Upper lobe of left lung (tissue), 6 donors: ENCODE measurements at regions not wholly inside any gene's neighbourhood (a gene's known extent, or its start where the extent isn't known, plus 50 kb on each side); places are given as distances from the start of the nearest gene placed in this dataset.

Source experiments
- ATAC-seq, 2 donors: fragments of 200-7000 bp; cut with Tn5 transposase; one replicate each; pipeline ENCODE4 v1.9.1; 2022; ENCODE audit warnings: mild to moderate bottlenecking in 2 of 2, moderate library complexity in 2 of 2; ENCODE audit not compliant: low FRiP score in 2 of 2
- DNase-seq, 2 donors: peaks; one replicate each; pipeline ENCODE4 v3.0.0-alpha.2; 2019 to 2020
- H3K27ac ChIP-seq, 4 donors: fragments of 200-600 bp; sonication (generic); one replicate each; pipeline ENCODE4 v1.5.1; 2016 to 2019
- H3K27me3 ChIP-seq, 4 donors: fragments of 200-600 bp; sonication (generic); one replicate each; pipeline ENCODE4 v1.5.1; 2017 to 2019
- H3K36me3 ChIP-seq, 4 donors: fragments of 200-600 bp; sonication (generic); one replicate each; pipeline ENCODE4 v1.5.1; 2016 to 2019
- H3K4me1 ChIP-seq, 4 donors: fragments of 200-600 bp; sonication (generic); one replicate each; pipeline ENCODE4 v1.5.1; 2018 to 2019
- H3K4me3 ChIP-seq, 4 donors: fragments of 200-600 bp; sonication (generic); one replicate each; pipeline ENCODE4 v1.5.1; 2017 to 2019; ENCODE audit warnings: mild to moderate bottlenecking in 2 of 4, moderate library complexity in 1 of 4
- H3K9me3 ChIP-seq, 4 donors: fragments of 200-600 bp; sonication (generic); one replicate each; pipeline ENCODE4 v1.5.1; 2018 to 2019
- CTCF ChIP-seq, 6 experiments: fragments of 450-650 bp in 4 of 6; fragments of 200-600 bp in 2 of 6; sonication (generic) in 2 of 6; IDR thresholded peaks; one replicate each; pipeline ENCODE4 v1.5.1; 2016 to 2019; ENCODE audit warnings: antibody characterized with exemption in 6 of 6
- EP300 ChIP-seq, 4 donors: sonication (generic); formaldehyde crosslinking; IDR thresholded peaks; one replicate each; pipeline ENCODE4 v1.5.1; 2017; ENCODE audit warnings: antibody characterized with exemption in 4 of 4, control low read depth in 2 of 4
- POLR2A ChIP-seq, 4 donors: fragments of 450-650 bp; IDR thresholded peaks; one replicate each; pipeline ENCODE4 v1.5.1; 2016 to 2017; ENCODE audit warnings: antibody characterized with exemption in 4 of 4, mild to moderate bottlenecking in 2 of 4
- POLR2AphosphoS5 ChIP-seq, 2 donors: sonication (generic); formaldehyde crosslinking; IDR thresholded peaks; one replicate each; pipeline ENCODE4 v1.5.1; 2017; ENCODE audit warnings: antibody characterized with exemption in 2 of 2
- WGBS, 2 donors: methylation state at CpG; one replicate each; pipeline ENCODE4 v1.1.5; 2017 to 2018; 5-methylcytosine and 5-hydroxymethylcytosine counted together
- donor health status: DM: no; HTN: no; CAD: no; lungs with moderate emphysema.
- donor health status: DM: no; HTN: yes; CAD: no; lungs with severe emphysema.

GRCh38 chr4:41859087-41859486 is 76.1 kb upstream of the TMEM33 start:
- no peak for DNase-seq
- 42 to 52% methylated on average over 4 of the region's 4 CpGs for WGBS, 2 donors
- Histone ChIP-seq H3K9me3 (no peaks in the 10 kb centered on the region), H3K36me3 (no peaks in the 10 kb centered on the region), H3K4me3 (no peak overlapping the region), H3K27me3 (no peaks in the 10 kb centered on the region), H3K27ac (no peak overlapping the region), H3K4me1 (no peaks in the 10 kb centered on the region)
- no peak for ATAC-seq
- TF ChIP-seq POLR2AphosphoS5 (IDR thresholded peaks at IDR 0.05) (no peak), POLR2A (IDR thresholded peaks at IDR 0.05) (no peak), EP300 (IDR thresholded peaks at IDR 0.05) (no peak), CTCF (IDR thresholded peaks at IDR 0.05) (no peak)

- TF ChIP-seq POLR2A (IDR thresholded peaks at IDR 0.05) (no peak), POLR2AphosphoS5 (IDR thresholded peaks at IDR 0.05) (no peak), EP300 (IDR thresholded peaks at IDR 0.05) (no peak), CTCF (IDR thresholded peaks at IDR 0.05) (no peak)
- WGBS, 2 donors, result 55 to 56% methylated on average over 4 of the region's 4 CpGs
- Histone ChIP-seq H3K36me3 (no peaks in the 10 kb centered on the region), H3K27ac (no peak overlapping the region), H3K4me1 (no peaks in the 10 kb centered on the region), H3K4me3 (no peak overlapping the region), H3K27me3 (no peaks in the 10 kb centered on the region), H3K9me3 (no peaks in the 10 kb centered on the region)
- DNase-seq (no peak), ATAC-seq (no peak)
Measured at GRCh38 chr4:41857226-41857641, 78.0 kb upstream of the TMEM33 start.

- no peak overlapping the region for H3K27ac ChIP-seq
- 89 to 94% methylated on average over 2 of the region's 2 CpGs for WGBS, 2 donors
- H3K27me3 ChIP-seq, result no peaks in the 10 kb centered on the region
- DNase-seq (no peak), ATAC-seq (no peak)
- TF ChIP-seq EP300 (IDR thresholded peaks at IDR 0.05), result no peak
- no peak overlapping the region for H3K4me3 ChIP-seq
- no peaks in the 10 kb centered on the region for H3K36me3 ChIP-seq
- no peaks in the 10 kb centered on the region for H3K9me3 ChIP-seq
- H3K4me1 ChIP-seq, result no peaks in the 10 kb centered on the region
Measured at GRCh38 chr4:41856797-41857196, 78.4 kb upstream of the TMEM33 start.

GRCh38 chr4:41853973-41854372 is 81.3 kb upstream of the TMEM33 start:
- no peak for DNase-seq
- no peaks in the 10 kb centered on the region for H3K4me1 ChIP-seq
- H3K9me3 ChIP-seq, result no peaks in the 10 kb centered on the region
- no peak for ATAC-seq
- no peaks in the 10 kb centered on the region for H3K27me3 ChIP-seq
- H3K4me3 ChIP-seq, result no peak overlapping the region
- no peak overlapping the region for H3K27ac ChIP-seq
- H3K36me3 ChIP-seq, result no peaks in the 10 kb centered on the region
- 82% methylated on average over 2 of the region's 2 CpGs for WGBS, 2 donors
- TF ChIP-seq POLR2A (IDR thresholded peaks at IDR 0.05), result no peak
- TF ChIP-seq CTCF (IDR thresholded peaks at IDR 0.05), result no peak
- no peak for TF ChIP-seq POLR2AphosphoS5 (IDR thresholded peaks at IDR 0.05)
- TF ChIP-seq EP300 (IDR thresholded peaks at IDR 0.05), result no peak

GRCh38 chr4:41852229-41852628 is 83.0 kb upstream of the TMEM33 start:
- Histone ChIP-seq H3K4me3 (no peak overlapping the region), H3K4me1 (no peaks in the 10 kb centered on the region), H3K27ac (no peak overlapping the region), H3K27me3 (no peaks in the 10 kb centered on the region), H3K9me3 (no peaks in the 10 kb centered on the region), H3K36me3 (no peaks in the 10 kb centered on the region)
- no peak for TF ChIP-seq POLR2AphosphoS5 (IDR thresholded peaks at IDR 0.05)
- TF ChIP-seq EP300 (IDR thresholded peaks at IDR 0.05), result no peak
- no peak for TF ChIP-seq POLR2A (IDR thresholded peaks at IDR 0.05)
- no peak for TF ChIP-seq CTCF (IDR thresholded peaks at IDR 0.05)
- DNase-seq (no peak), ATAC-seq (no peak)
- WGBS, 2 donors, result 46 to 59% methylated on average over 2 of the region's 2 CpGs
